ENCODE measurements at regions not wholly inside any gene's neighbourhood (a gene's known extent, or its start where the extent isn't known, plus 50 kb on each side); places are given as distances from the start of the nearest gene placed in this dataset.

DNA sequence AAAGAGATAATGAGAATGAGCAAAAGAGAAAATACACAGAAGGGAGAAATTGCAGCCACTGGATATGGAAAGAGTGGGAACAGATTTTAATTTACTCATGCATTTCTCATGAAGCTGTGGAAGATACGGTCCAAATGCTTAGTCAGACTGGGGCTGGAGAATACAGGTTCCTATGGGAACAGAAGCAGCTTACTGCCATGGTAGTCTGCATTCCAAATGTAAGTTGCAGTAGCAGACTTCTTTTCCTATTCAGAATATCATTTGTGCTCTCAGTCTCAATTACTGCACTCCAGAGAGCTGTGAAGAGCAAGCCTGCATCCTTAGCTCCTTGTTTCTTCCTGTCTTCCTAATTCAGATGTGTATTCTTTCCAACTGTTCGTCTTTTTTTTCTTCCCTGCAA lies 190.8 kb upstream of the TMEM196 start:
- Histone ChIP-seq H3K36me3 (ENCODE audit: low read depth) (0 out of 2 replicates have a peak, but pooled peaks cover 17% of the 10 kb centered on the region), H2AFZ (no peak overlapping the region), H4K20me1 (ENCODE audit: insufficient read depth) (no peaks in the 10 kb centered on the region), H3K9me2 (ENCODE audit: insufficient read depth) (no peaks in the 10 kb centered on the region), H3K4me3 (no peak overlapping the region), H3K4me2 (no peak overlapping the region), H3K27me3 (ENCODE audit: insufficient read depth, low read depth) (no peaks in the 10 kb centered on the region), H3K9me3 (ENCODE audit: insufficient read depth, low read depth) (peaks cover 30% of the 10 kb centered on the region), H3K4me1 (replicated peaks; ENCODE audit: insufficient read depth) (peaks cover 13% of the 10 kb centered on the region), H3K79me2 (ENCODE audit: low read depth) (no peaks in the 10 kb centered on the region), H3K27ac (no peak overlapping the region), H3F3A (ENCODE audit: insufficient read depth, low read depth) (no peaks in the 10 kb centered on the region)
- ChIA-PET POLR2A (ENCODE audit: unreplicated experiment) (interaction anchor here (0.7 kb wide), 1 partner anchor 145 kb away, joined by 3 read pairs; no protein-coding TSS in a partner anchor), CTCF (no interaction called here)
- intact Hi-C loops (cut with micrococcal nuclease; ENCODE audit: unreplicated experiment), result no loop called here
- no TSS peak for BruUV-seq (replicated peaks)
- no peak for DNase-seq
- no peak for TF ChIP-seq EZH2 (IDR thresholded peaks at IDR 0.05; ENCODE audit: low read depth)
- TF ChIP-seq, protein P1, sequence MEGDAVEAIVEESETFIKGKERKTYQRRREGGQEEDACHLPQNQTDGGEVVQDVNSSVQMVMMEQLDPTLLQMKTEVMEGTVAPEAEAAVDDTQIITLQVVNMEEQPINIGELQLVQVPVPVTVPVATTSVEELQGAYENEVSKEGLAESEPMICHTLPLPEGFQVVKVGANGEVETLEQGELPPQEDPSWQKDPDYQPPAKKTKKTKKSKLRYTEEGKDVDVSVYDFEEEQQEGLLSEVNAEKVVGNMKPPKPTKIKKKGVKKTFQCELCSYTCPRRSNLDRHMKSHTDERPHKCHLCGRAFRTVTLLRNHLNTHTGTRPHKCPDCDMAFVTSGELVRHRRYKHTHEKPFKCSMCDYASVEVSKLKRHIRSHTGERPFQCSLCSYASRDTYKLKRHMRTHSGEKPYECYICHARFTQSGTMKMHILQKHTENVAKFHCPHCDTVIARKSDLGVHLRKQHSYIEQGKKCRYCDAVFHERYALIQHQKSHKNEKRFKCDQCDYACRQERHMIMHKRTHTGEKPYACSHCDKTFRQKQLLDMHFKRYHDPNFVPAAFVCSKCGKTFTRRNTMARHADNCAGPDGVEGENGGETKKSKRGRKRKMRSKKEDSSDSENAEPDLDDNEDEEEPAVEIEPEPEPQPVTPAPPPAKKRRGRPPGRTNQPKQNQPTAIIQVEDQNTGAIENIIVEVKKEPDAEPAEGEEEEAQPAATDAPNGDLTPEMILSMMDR (conservative IDR thresholded peaks at IDR 0.05), result no peak

DNA sequence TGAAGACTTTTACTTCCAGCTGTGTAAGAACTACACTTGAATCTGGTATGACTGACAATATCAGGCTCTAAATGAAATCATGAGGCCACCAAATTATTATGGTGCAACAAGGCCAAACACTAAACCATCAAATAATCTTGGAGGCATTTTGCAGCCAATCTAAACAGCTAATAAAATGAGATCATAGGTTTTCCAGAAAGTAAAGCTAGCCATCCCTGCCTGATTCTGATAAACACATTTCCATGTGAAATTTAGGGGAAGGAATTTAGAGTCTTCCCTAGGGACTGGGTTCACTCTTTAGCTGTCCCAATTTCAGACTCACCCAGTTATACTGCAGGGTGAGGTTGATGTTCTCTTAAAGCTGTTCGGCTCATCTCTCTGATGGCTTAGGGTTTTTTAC lies 190.3 kb upstream of the TMEM196 start:
- Histone ChIP-seq H3K4me1 (replicated peaks; ENCODE audit: insufficient read depth) (peaks cover 13% of the 10 kb centered on the region), H3K4me2 (no peak overlapping the region), H3K79me2 (ENCODE audit: low read depth) (no peaks in the 10 kb centered on the region), H3F3A (ENCODE audit: insufficient read depth, low read depth) (peaks cover 5% of the 10 kb centered on the region), H3K4me3 (no peak overlapping the region), H3K36me3 (ENCODE audit: low read depth) (0 out of 2 replicates have a peak, but pooled peaks cover 12% of the 10 kb centered on the region), H4K20me1 (ENCODE audit: insufficient read depth) (no peaks in the 10 kb centered on the region), H3K27ac (no peak overlapping the region), H3K9me2 (ENCODE audit: insufficient read depth) (no peaks in the 10 kb centered on the region), H3K27me3 (ENCODE audit: insufficient read depth, low read depth) (no peaks in the 10 kb centered on the region), H2AFZ (no peak overlapping the region), H3K9me3 (ENCODE audit: insufficient read depth, low read depth) (peaks cover 30% of the 10 kb centered on the region)
- TF ChIP-seq EZH2 (IDR thresholded peaks at IDR 0.05; ENCODE audit: low read depth), result no peak
- TF ChIP-seq, protein P1 (conservative IDR thresholded peaks at IDR 0.05), result no peak
- POLR2A ChIA-PET (ENCODE audit: unreplicated experiment), result interaction anchor here (0.7 kb wide), 1 partner anchor 145 kb away, joined by 3 read pairs; no protein-coding TSS in a partner anchor
- intact Hi-C loops (cut with micrococcal nuclease; ENCODE audit: unreplicated experiment), result no loop called here
- BruUV-seq (replicated peaks), result no TSS peak
- no peak for DNase-seq
- CTCF ChIA-PET, result interaction anchor here (0.6 kb wide), 1 partner anchor 207 kb away, joined by 4 read pairs; no protein-coding TSS in a partner anchor

DNA sequence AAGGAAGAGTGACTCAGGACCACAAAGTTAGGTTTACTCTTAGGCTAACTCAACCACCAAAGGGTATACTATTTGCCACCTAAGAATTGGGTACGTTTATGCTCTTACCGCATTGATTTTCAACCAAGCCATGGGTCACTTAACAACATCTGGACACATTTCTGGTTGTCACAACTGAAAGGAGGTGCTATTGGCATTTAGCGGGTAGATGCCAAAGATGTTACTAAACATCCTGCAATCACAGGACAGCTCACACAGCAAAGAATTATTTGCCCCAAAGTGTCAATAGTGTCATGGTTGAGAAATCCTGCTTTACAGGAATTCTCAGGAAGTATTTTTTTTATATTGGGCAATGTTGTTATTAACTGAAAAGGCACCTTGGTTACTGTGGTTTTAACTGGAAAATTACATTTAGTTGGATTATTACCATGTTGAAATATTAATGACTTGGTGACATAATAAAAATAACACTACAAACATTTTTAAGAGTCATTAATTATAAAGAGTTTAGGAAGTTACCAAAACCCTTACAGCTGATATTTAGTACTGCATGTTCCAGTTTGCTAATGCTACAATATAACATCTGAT lies 185.0 kb upstream of the TMEM196 start:
- H2AFZ ChIP-seq, result peak overlapping the region; percentile 4; the same call in 1 of the 2 replicates
- H3K27ac ChIP-seq, result peak overlapping the region; percentile 88
- H3F3A ChIP-seq (ENCODE audit: insufficient read depth, low read depth), result peaks cover 24% of the 10 kb centered on the region
- no peaks in the 10 kb centered on the region for H3K27me3 ChIP-seq (ENCODE audit: insufficient read depth, low read depth)
- DNase-seq, result peak; percentile 70 to 100
- BruUV-seq (replicated peaks), result no TSS peak
- H3K36me3 ChIP-seq (ENCODE audit: low read depth), result 0 out of 2 replicates have a peak, but pooled peaks cover 12% of the 10 kb centered on the region
- peak overlapping the region; percentile 59 for H3K4me2 ChIP-seq
- peaks cover 52% of the 10 kb centered on the region for H3K9me3 ChIP-seq (ENCODE audit: insufficient read depth, low read depth)
- no peaks in the 10 kb centered on the region for H3K79me2 ChIP-seq (ENCODE audit: low read depth)
- H3K9me2 ChIP-seq (ENCODE audit: insufficient read depth), result no peaks in the 10 kb centered on the region
- POLR2A ChIA-PET (ENCODE audit: unreplicated experiment), result interaction anchor here (0.5 kb wide), 1 partner anchor 38 kb away, joined by 4 read pairs; no protein-coding TSS in a partner anchor
- intact Hi-C loops (cut with micrococcal nuclease; ENCODE audit: unreplicated experiment), result loop anchor here (1.0 to 5.0 kb wide), 9 partner anchors 12 to 353 kb away; partner anchors contain the start of gene MACC1
- CTCF ChIA-PET, result interaction anchor here (0.5 kb wide), 1 partner anchor 9 kb away, joined by 5 read pairs; no protein-coding TSS in a partner anchor
- peaks cover 32% of the 10 kb centered on the region for H3K4me1 ChIP-seq (replicated peaks; ENCODE audit: insufficient read depth)
- no peaks in the 10 kb centered on the region for H4K20me1 ChIP-seq (ENCODE audit: insufficient read depth)
- H3K4me3 ChIP-seq, result peak overlapping the region; percentile 3; the same call in 1 of the 2 replicates
- TF ChIP-seq, protein P1 (conservative IDR thresholded peaks at IDR 0.05), result no peak; the same call in 1 of the 2 replicates
- TF ChIP-seq EZH2 (IDR thresholded peaks at IDR 0.05; ENCODE audit: low read depth), result no peak
